Epithelial cell of prostate (primary cell): ENCODE measurements at regions not wholly inside any gene's neighbourhood (a gene's known extent, or its start where the extent isn't known, plus 50 kb on each side); places are given as distances from the start of the nearest gene placed in this dataset.

Experiments
- DNase-seq: peaks from one replicate; pipeline ENCODE4 v3.0.0-alpha.2; 2011; ENCODE audit warnings: low read depth, low spot score
- H3K27ac ChIP-seq: fragments of 450-650 bp; 2 replicates; pipeline ENCODE4 v1.5.1; 2017; ENCODE audit warnings: mild to moderate bottlenecking

GRCh38 chr22:34038801-34039555 lies 118.7 kb upstream of the LARGE1 start:
- H3K27ac ChIP-seq, result no peak overlapping the region
- no peak for DNase-seq

- DNase-seq, result no peak
- no peak overlapping the region for H3K27ac ChIP-seq
These were observed 125.0 kb upstream of the LARGE1 start for GRCh38 chr22:34045311-34045710.

DNA sequence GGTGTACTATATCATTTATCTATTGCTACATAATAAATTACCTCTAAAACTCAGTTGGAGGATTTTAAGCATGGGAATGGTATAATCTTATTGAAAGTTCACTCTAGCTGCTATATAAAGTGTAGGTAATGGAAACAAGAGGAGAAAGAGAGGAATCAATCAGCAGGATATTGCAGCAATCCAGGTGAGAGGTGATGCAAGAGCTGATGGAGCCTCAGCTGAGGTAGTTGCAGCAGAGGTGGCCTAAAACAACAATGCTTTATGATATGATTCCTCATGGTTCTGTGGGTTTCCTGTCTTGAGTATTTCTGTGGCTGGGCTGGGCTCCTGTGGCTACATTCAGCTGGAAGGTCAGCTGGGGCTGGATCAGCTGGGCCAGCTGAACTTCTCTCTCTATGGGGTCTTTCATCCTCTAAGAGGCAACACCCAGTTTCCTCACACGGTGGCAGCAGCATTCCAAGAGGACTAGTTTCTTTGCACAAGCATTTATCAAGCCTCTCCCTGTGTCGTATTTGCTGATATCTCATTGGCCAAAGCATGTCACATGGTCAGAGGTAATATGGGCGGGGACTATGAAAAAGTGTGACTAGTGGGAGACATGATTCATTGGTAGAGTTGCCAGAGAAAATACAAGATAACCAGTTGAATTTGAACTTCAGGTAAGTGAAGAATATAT lies 135.4 kb upstream of the LARGE1 start:
- no peak for DNase-seq
- no peak overlapping the region for H3K27ac ChIP-seq

DNA sequence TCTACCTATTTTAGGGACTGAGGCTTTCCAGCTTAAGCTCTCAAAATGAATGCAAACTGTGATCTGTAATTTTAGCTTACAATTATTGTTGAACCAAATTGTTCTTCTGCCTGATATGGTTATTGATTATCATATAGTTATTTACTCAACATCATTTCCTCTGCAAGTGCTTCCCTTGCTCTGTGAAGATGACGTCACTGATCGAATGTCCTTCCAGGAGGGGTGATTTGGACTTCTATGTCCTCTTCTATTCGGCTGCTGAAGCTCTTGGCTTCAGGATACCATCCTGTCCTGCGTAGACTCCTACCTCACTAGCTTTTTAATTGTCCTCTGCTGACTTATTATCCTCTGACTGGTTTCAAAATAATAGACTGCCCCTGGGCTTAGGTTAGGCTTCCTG lies 137.4 kb upstream of the LARGE1 start:
- H3K27ac ChIP-seq, result no peak overlapping the region
- no peak for DNase-seq

DNA sequence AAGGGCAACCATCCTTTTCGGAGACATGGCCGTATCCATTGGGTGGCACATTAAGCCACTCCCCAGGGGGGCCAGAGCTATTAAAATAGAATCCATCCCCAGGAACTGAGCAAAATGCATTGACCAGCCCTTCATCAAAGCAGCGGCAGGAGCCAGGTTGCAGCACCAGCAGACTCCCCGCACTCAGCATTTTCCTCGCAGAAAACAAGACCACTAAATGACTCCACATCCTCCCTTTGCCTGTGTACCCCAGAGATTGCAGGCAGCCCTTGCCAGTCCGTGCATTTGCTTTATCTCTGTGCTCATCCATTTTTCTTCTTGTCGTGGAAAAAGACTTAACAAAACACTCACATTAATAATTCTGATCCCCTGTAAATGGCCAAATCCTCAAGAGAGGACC lies 144.4 kb upstream of the LARGE1 start:
- no peak overlapping the region for H3K27ac ChIP-seq
- no peak for DNase-seq

DNA sequence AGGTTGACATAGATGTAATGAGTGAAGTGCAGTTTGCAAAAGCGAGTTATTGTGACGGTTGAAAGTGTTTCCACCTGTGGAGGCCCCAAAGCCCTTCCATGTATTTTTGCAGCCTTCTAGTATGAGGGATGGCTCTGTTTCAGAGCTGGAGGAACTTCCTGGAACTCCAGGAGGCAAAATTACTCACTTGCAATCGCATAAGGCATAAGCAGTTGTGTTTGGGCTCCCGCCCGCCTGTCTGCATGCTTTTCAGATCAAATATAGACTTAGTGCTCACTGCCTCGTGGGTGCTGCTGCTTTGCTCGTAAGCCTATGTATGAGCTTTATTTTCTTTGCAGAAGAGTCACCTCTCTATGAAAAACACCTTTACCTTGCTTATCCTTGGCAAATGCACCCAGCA lies 146.8 kb upstream of the LARGE1 start:
- DNase-seq, result no peak
- H3K27ac ChIP-seq, result no peak overlapping the region

- no peak for DNase-seq
- H3K27ac ChIP-seq, result no peak overlapping the region
These were observed 147.7 kb upstream of the LARGE1 start for GRCh38 chr22:34068001-34068400.

GRCh38 chr22:34070051-34070450 lies 149.8 kb upstream of the LARGE1 start:
- DNase-seq, result no peak
- no peak overlapping the region for H3K27ac ChIP-seq

DNA sequence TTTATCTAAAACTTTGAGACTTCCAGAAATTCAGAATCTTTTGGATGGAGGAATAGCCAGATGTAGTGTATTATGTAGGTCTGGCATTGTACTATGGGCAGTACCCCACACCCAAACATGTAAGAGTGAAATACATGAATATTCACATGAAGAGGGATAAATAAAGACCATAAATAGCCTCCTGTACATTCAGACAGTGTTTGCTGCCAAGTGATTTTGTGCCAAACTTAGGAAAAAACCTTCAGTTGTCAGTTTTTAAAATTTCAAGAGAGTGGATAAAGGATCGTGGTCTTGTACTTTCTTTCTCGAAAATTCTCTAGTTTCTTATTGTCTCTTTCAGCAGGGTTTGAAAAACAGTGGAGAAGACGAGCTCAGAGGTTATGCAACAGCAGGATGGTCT lies 150.3 kb upstream of the LARGE1 start:
- DNase-seq, result no peak

DNA sequence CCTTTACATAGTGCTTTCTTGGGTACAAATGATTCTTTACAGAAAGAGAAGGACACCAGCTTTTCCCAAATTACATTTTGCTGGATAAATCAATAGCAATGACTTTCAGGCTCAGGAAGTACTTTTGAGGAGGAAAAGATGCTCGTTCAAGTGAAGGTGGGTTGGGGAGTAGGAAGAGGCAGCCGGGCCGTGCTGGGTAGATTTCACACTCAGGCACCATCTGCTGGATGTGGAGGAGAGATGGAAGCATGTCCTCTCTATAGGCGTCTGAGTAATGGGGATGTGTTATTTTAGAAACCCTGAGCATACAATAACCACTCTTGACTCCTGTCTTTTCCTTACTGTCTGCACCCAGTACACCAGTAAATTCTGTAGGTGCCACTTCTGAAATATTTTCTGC lies 152.3 kb upstream of the LARGE1 start:
- no peak for DNase-seq
- H3K27ac ChIP-seq, result no peak overlapping the region

More for the DNA sequence above, 150.3 kb upstream of the LARGE1 start:
- no peak overlapping the region for H3K27ac ChIP-seq

- no peak for DNase-seq
These were observed 160.2 kb upstream of the LARGE1 start for GRCh38 chr22:34080433-34080832.

DNA sequence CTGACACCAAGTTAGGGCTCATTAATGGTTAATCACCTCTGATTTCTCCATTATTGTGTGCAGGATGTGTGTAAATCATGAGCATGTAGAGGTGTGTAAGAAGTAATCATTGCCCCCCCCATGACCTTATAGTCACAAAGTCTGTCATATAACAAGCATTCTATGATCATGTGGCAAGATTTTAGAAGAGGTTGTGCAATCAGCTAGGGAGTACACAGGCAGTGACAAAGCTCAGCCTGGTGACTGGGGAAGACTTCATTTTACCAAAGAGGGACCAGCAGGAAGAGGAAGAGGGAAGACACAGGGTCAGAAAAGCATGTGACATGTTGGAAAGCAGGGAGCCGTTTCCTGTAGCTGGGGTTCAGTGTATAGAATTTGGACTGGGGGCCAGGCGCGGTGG lies 176.5 kb upstream of the LARGE1 start:
- no peak overlapping the region for H3K27ac ChIP-seq

More at GRCh38 chr22:34080433-34080832, 160.2 kb upstream of the LARGE1 start:
- H3K27ac ChIP-seq, result no peak overlapping the region

DNA sequence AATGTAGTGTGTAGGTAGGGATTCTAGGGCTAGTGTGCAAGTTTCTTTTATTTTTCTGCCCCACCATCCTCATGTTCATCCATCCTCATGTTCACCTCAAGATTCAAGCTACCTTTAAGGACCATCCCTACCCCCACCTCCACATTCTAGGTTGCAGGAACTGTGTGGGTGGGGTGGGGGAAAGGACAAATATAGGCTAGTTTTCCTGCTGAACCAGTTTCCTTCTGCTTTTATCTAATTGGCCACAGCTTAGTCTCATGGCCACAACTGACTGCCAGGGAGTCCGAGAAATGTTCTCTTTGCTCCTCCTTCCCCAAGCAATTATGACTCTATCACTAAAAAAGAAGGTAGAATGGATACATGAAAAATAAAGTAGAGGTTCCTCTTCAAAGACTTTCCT lies 179.0 kb upstream of the LARGE1 start:
- H3K27ac ChIP-seq, result peak overlapping the region; percentile 72
- DNase-seq, result no peak

More for the DNA sequence above, 176.5 kb upstream of the LARGE1 start:
- DNase-seq, result no peak

GRCh38 chr22:34102633-34103032 lies 182.4 kb upstream of the LARGE1 start:
- DNase-seq, result no peak
- no peak overlapping the region for H3K27ac ChIP-seq

DNA sequence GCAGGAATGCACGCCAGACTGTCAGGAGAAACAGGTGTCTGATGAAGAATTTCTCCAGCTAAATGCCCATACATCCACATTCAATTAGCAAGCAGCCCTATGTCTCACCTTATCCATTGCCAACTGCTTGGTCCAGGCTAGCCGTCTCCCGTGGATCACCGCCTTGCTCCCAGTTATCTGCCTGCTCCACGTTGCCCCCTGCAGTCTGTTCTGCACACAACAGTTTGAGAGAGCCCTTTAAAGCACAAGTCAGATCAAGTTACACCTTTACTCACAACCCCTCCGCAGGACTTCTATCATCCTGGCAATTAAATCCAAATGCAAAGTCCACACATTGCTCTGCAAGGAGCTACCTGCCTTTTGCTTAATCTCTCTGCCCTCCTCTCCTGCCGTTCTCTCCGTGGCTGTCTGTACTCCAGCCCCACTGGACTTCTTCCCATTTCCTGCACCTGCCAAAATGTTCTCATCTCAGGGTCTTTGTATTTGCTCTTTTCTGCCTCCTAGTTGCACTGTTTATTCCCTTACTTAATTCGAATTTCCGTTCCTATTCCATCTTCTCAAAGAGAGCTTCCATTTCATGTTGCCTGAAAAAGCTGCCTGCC lies 185.3 kb upstream of the LARGE1 start:
- DNase-seq, result no peak
- H3K27ac ChIP-seq, result no peak overlapping the region

DNA sequence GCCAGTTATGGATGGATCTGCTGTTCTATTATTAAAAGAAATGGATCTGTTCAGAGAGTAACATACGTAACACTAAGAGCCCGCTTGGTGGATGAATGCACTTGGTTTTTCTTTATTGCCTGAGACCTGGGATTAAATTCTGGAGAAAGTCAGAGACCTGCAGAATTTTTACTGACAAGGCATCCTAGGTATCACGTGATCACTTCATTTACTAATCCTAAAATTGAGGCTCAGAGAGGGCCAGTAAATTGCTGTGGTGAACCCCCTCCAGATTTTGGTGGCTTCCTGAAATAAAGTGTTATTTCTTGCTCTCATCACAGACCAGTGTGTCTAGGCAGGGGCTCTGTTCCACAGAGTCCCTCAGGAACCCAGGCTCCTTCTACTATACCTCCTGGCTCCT lies 187.9 kb upstream of the LARGE1 start:
- no peak overlapping the region for H3K27ac ChIP-seq
- DNase-seq, result no peak

DNA sequence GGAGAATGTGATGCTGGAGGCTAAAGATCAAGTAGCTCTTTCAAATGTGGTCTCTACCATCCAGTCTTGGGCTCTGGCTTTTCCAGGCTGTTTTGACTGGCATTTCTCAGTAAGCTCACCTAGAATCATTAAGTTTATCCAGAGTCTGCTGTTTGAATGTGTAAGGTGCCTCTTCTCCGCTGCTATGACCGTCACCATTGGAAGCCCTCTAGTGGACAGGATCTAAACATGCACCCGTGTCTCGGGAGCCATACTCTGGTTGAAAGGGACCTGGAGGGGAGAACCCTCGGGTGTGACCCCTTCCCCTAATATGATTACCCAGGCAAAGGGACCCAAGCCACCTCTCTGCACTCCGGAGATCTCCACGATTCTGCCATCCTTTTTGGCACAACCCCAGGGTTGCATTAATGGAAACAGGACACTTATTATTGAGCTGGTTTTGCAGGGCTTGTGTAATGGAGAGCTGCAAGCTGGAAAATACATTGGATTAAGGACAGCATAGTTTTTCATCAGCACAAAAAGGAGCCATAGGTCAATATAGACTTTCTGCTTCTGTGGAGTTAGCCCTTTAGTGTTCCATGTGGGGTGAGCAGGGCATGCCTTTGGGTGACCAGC lies 191.0 kb upstream of the LARGE1 start:
- no peak for DNase-seq
- no peak overlapping the region for H3K27ac ChIP-seq

GRCh38 chr22:34113381-34113780 lies 193.1 kb upstream of the LARGE1 start:
- no peak overlapping the region for H3K27ac ChIP-seq
- DNase-seq, result no peak

DNA sequence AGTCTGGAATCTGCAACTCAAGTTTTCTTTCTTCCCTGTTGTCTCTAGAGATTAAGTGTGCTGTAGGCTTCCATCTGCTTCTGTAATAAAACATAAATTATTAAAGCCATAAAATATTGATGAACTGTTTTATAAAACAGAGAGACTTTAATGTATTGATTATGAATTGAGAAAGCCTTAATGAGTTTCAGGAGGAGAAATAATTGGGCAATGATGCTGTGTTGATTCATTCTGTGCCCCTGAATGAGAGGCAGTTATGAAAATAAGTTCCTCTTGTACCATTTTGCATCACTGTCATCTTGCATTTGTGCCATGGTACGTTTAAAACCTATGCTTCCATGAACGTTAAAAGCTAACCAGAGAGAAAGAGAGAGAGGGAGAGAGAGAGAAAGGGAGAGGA lies 194.1 kb upstream of the LARGE1 start:
- no peak overlapping the region for H3K27ac ChIP-seq
- no peak for DNase-seq

DNA sequence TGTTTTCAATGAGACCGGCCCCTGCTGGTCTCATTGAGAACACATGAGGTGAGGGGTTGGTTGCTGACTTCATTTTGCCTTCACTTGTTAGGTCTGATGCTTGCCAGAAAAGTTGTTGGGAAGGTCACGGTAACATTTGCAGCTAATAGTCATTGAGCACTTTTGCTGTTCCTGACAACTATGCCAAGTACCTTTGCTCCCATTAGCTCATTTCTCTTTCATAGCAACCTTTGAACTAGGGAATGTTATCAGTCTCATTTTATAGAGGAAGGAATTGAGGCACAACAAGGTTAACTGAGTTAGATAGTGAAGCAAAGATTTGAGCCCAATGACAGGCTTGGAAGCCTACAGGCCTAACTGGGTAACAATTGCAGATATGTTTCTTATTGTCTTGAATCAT lies 195.4 kb upstream of the LARGE1 start:
- H3K27ac ChIP-seq, result no peak overlapping the region
- DNase-seq, result no peak

- DNase-seq, result no peak
- H3K27ac ChIP-seq, result no peak overlapping the region
These were observed 195.8 kb upstream of the LARGE1 start for GRCh38 chr22:34116126-34116525.
